OCI-LY7 (cell line): ENCODE measurements at regions not wholly inside any gene's neighbourhood (a gene's known extent, or its start where the extent isn't known, plus 50 kb on each side); places are given as distances from the start of the nearest gene placed in this dataset.

Experiments used
- BruUV-seq: library from RNA; stranded (reverse); fragments of 400-500 nt; replicated peaks from 2 replicates; lab custom pipeline; 2021; lab: Mats Ljungman, UMichigan
- CTCF ChIA-PET: fragments of 300-600 bp; sonication (Branson Sonifier 250); formaldehyde crosslinking; loops from one replicate; lab custom pipeline; 2022; ENCODE audit warnings: antibody characterized with exemption; ENCODE audit not compliant: unreplicated experiment; lab: Charles Lee
- POLR2A ChIA-PET: fragments of 300-600 bp; sonication (Branson Sonifier 250); formaldehyde crosslinking; loops from one replicate; lab custom pipeline; 2022; ENCODE audit warnings: antibody characterized with exemption; lab: Charles Lee
- DNase-seq: peaks from one replicate; pipeline ENCODE4 v3.0.0-alpha.2; 2015; ENCODE audit warnings: low spot score
- H2AFZ ChIP-seq: fragments of 200-600 bp; sonication (generic), shearing (Covaris generic); 2 replicates; pipeline ENCODE4 v1.6.1; 2014; ENCODE audit warnings: mild to moderate bottlenecking, antibody characterized with exemption, low read length, moderate library complexity
- H3K27ac ChIP-seq: fragments of 200-600 bp; sonication (generic); 2 replicates; pipeline ENCODE4 v1.5.1; 2014; ENCODE audit warnings: mixed run types, low read depth, mild to moderate bottlenecking, moderate library complexity, low read length, inconsistent platforms; ENCODE audit not compliant: poor library complexity, severe bottlenecking
- H3K36me3 ChIP-seq: fragments of 200-600 bp; sonication (generic); 2 replicates; pipeline ENCODE4 v1.6.1; 2014; ENCODE audit warnings: mild to moderate bottlenecking, antibody characterized with exemption, low read length, moderate library complexity, mixed read lengths; ENCODE audit not compliant: insufficient read depth
- H3K4me1 ChIP-seq: fragments of 200-600 bp; sonication (generic); 2 replicates; pipeline ENCODE4 v1.5.1; 2014; ENCODE audit warnings: mild to moderate bottlenecking, low read length; ENCODE audit not compliant: insufficient read depth, poor library complexity, severe bottlenecking
- H3K4me2 ChIP-seq: fragments of 200-600 bp; sonication (generic); 2 replicates; pipeline ENCODE4 v1.6.1; 2014; ENCODE audit warnings: mild to moderate bottlenecking, low read length
- H3K4me3 ChIP-seq: fragments of 200-600 bp; sonication (generic); 2 replicates; pipeline ENCODE4 v1.5.1; 2014; ENCODE audit warnings: mild to moderate bottlenecking, low read depth, low read length; ENCODE audit not compliant: poor library complexity, severe bottlenecking
- H3K79me2 ChIP-seq: fragments of 200-600 bp; sonication (generic); 2 replicates; pipeline ENCODE4 v1.6.1; 2016; ENCODE audit warnings: low read depth, mild to moderate bottlenecking, low read length, moderate library complexity, mixed read lengths; ENCODE audit not compliant: insufficient read depth
- H3K9me2 ChIP-seq: fragments of 200-600 bp; sonication (generic); 2 replicates; pipeline ENCODE4 v1.6.1; 2016; ENCODE audit warnings: mild to moderate bottlenecking, low read length, mixed read lengths; ENCODE audit not compliant: insufficient read depth
- H3K9me3 ChIP-seq: fragments of 200-600 bp; sonication (generic); 2 replicates; pipeline ENCODE4 v1.6.1; 2014; ENCODE audit warnings: mild to moderate bottlenecking, mixed run types, low read length, mixed read lengths
- H4K20me1 ChIP-seq: fragments of 200-600 bp; sonication (generic); 2 replicates; pipeline ENCODE4 v1.6.1; 2014; ENCODE audit warnings: mild to moderate bottlenecking, antibody characterized with exemption, low read length, moderate library complexity, mixed read lengths; ENCODE audit not compliant: insufficient read depth
- CTCF ChIP-seq: fragments of 200-600 bp; sonication (generic); conservative IDR thresholded peaks from 2 replicates; pipeline ENCODE4 v1.5.1; 2014; ENCODE audit warnings: mild to moderate bottlenecking, antibody characterized with exemption, low read length, moderate library complexity, mixed read lengths
- EZH2phosphoT487 ChIP-seq: fragments of 200-600 bp; sonication (generic); IDR thresholded peaks from 2 replicates; pipeline ENCODE4 v1.6.1; 2018; ENCODE audit warnings: low read depth, borderline replicate concordance, mild to moderate bottlenecking, mixed run types, antibody characterized with exemption, low read length, moderate library complexity, mixed read lengths
- intact Hi-C: fragments of 100-400 bp; cut with micrococcal nuclease; formaldehyde crosslinking; loops from one replicate; pipeline ENCODE4 v1.10.0; 2022; ENCODE audit not compliant: unreplicated experiment

- CTCF ChIA-PET, result no interaction called here
- H3K27ac ChIP-seq, result no peak overlapping the region
- POLR2A ChIA-PET, result no interaction called here
Measured at GRCh38 chr6:76892542-76892941, 570.7 kb downstream of the HTR1B start.

GRCh38 chr6:76888351-76888750 lies 574.9 kb downstream of the HTR1B start:
- no TSS peak for BruUV-seq
- CTCF ChIA-PET, result no interaction called here
- no peaks in the 10 kb centered on the region for H3K9me3 ChIP-seq
- no peak overlapping the region for H3K4me2 ChIP-seq
- no peak for DNase-seq
- H2AFZ ChIP-seq, result no peak overlapping the region
- H3K9me2 ChIP-seq, result no peaks in the 10 kb centered on the region
- H3K36me3 ChIP-seq, result no peaks in the 10 kb centered on the region
- H3K27ac ChIP-seq, result no peak overlapping the region
- no peak overlapping the region for H3K4me3 ChIP-seq
- no peaks in the 10 kb centered on the region for H3K4me1 ChIP-seq
- no peaks in the 10 kb centered on the region for H3K79me2 ChIP-seq
- intact Hi-C loops, result no loop called here
- no peak for TF ChIP-seq CTCF
- TF ChIP-seq EZH2phosphoT487, result no peak
- H4K20me1 ChIP-seq, result no peaks in the 10 kb centered on the region
- POLR2A ChIA-PET, result interaction anchor here (0.6 kb wide), 1 partner anchor 1438 kb away, joined by 3 read pairs; no protein-coding TSS in a partner anchor

More at GRCh38 chr6:76892542-76892941, 570.7 kb downstream of the HTR1B start:
- H3K4me1 ChIP-seq, result no peaks in the 10 kb centered on the region
- BruUV-seq, result no TSS peak
- no peak for DNase-seq
- no peaks in the 10 kb centered on the region for H3K9me3 ChIP-seq
- H2AFZ ChIP-seq, result no peak overlapping the region
- no peaks in the 10 kb centered on the region for H3K36me3 ChIP-seq
- TF ChIP-seq EZH2phosphoT487 (no peak), CTCF (no peak)
- no peaks in the 10 kb centered on the region for H3K9me2 ChIP-seq
- H3K79me2 ChIP-seq, result no peaks in the 10 kb centered on the region
- H3K4me2 ChIP-seq, result no peak overlapping the region
- H4K20me1 ChIP-seq, result no peaks in the 10 kb centered on the region
- intact Hi-C loops, result no loop called here
- H3K4me3 ChIP-seq, result no peak overlapping the region

GRCh38 chr6:76886900-76887299 lies 576.4 kb downstream of the HTR1B start:
- no peaks in the 10 kb centered on the region for H3K9me2 ChIP-seq
- H4K20me1 ChIP-seq, result no peaks in the 10 kb centered on the region
- ChIA-PET CTCF (no interaction called here), POLR2A (no interaction called here)
- H3K27ac ChIP-seq, result no peak overlapping the region
- no peak overlapping the region for H3K4me3 ChIP-seq
- H3K4me2 ChIP-seq, result no peak overlapping the region
- no peak for DNase-seq
- intact Hi-C loops, result no loop called here
- H3K36me3 ChIP-seq, result no peaks in the 10 kb centered on the region
- H2AFZ ChIP-seq, result no peak overlapping the region
- no TSS peak for BruUV-seq
- no peak for TF ChIP-seq EZH2phosphoT487
- no peak for TF ChIP-seq CTCF
- no peaks in the 10 kb centered on the region for H3K79me2 ChIP-seq
- H3K9me3 ChIP-seq, result no peaks in the 10 kb centered on the region
- H3K4me1 ChIP-seq, result no peaks in the 10 kb centered on the region
